SK-N-MC (cell line): ENCODE measurements at regions not wholly inside any gene's neighbourhood (a gene's known extent, or its start where the extent isn't known, plus 50 kb on each side); places are given as distances from the start of the nearest gene placed in this dataset.

Source experiments
- DNase-seq: peaks from one replicate; pipeline ENCODE4 v3.0.0-alpha.2; 2011; ENCODE audit warnings: low read depth, low spot score
- H3K27ac ChIP-seq: fragments of 200-600 bp; sonication (generic); 2 replicates; pipeline ENCODE4 v1.5.1; 2016; ENCODE audit warnings: mixed run types
- H3K36me3 ChIP-seq: fragments of 200-600 bp; sonication (generic); 2 replicates; pipeline ENCODE4 v1.6.1; 2017; ENCODE audit warnings: antibody characterized with exemption, low read length, mixed read lengths; ENCODE audit not compliant: insufficient read depth
- H3K4me3 ChIP-seq: fragments of 200-600 bp; sonication (generic); 2 replicates; pipeline ENCODE4 v1.5.1; 2016
- H3K9ac ChIP-seq: fragments of 200-600 bp; sonication (generic); 2 replicates; pipeline ENCODE4 v1.8.0; 2017; ENCODE audit warnings: mixed run types, mixed read lengths; ENCODE audit not compliant: insufficient read length
- H3K9me3 ChIP-seq: fragments of 200-600 bp; sonication (generic); 2 replicates; pipeline ENCODE4 v1.6.1; 2017; ENCODE audit warnings: low read depth, mild to moderate bottlenecking, antibody characterized with exemption, low read length, moderate library complexity, mixed read lengths
- EZH2 ChIP-seq: fragments of 200-600 bp; sonication (generic); IDR thresholded peaks from one replicate; pipeline ENCODE4 v1.6.1; 2017; ENCODE audit warnings: antibody characterized with exemption
- FOXP2 ChIP-seq: optimal IDR thresholded peaks from 2 replicates; pipeline ENCODE3; 2011; ENCODE audit warnings: mild to moderate bottlenecking, moderate library complexity; ENCODE audit not compliant: insufficient read depth; ENCODE audit errors: extremely low read length, control extremely low read depth
- POLR2AphosphoS5 ChIP-seq: IDR thresholded peaks from 2 replicates; pipeline ENCODE4 v1.6.1; 2012; ENCODE audit warnings: mild to moderate bottlenecking, low read depth, low read length, borderline replicate concordance

DNA sequence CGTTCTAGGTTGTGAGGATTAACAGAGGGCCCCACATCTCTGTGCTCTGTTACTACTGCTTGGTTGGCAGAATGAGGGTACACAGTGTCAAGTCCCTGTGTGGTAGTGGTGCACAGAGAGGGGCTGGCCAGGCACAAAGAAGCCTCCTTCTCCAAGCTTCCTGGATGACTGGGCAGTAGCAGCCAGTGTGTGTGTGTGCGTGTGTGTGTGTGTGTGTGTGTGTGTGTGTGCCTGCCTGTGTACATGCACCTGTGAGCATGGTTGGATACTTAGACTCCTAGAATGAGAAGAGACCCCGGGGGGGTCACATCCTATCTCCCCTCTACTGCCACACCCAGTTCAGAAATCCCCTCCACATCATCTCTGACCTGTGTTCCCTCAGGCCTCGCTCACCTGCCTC, 146.7 kb upstream of the UNC5B start:
- no peak overlapping the region for H3K4me3 ChIP-seq
- H3K27ac ChIP-seq: no peak overlapping the region
- DNase-seq: no peak
- TF ChIP-seq FOXP2 (no peak), POLR2AphosphoS5 (no peak), EZH2 (no peak)
- H3K9ac ChIP-seq: no peak overlapping the region
- H3K36me3 ChIP-seq: no peaks in the 10 kb centered on the region
- no peaks in the 10 kb centered on the region for H3K9me3 ChIP-seq

DNA sequence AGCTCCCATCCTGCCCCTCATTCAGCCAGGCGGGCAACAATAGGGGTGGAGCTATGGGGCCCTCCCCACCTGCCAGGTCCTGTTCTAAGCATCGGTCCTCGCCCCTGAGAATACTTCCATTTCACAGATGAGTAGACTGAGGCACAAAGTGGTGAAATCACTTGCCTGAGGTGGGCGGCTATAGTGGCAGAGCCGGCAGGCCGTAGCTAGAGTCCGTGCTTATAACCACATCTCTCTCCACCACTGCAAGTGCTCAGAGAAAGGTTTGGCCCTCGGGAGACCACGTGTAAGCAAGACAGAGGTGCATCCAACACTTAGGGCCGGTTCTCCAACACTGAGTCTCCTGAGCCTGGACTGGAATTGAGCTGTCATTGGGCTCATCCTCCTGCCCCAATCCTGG, 145.8 kb upstream of the UNC5B start:
- no peaks in the 10 kb centered on the region for H3K9me3 ChIP-seq
- no peak overlapping the region for H3K4me3 ChIP-seq
- no peaks in the 10 kb centered on the region for H3K36me3 ChIP-seq
- no peak for DNase-seq
- TF ChIP-seq EZH2 (no peak), FOXP2 (no peak), POLR2AphosphoS5 (no peak)
- H3K9ac ChIP-seq: no peak overlapping the region
- H3K27ac ChIP-seq: no peak overlapping the region

DNA sequence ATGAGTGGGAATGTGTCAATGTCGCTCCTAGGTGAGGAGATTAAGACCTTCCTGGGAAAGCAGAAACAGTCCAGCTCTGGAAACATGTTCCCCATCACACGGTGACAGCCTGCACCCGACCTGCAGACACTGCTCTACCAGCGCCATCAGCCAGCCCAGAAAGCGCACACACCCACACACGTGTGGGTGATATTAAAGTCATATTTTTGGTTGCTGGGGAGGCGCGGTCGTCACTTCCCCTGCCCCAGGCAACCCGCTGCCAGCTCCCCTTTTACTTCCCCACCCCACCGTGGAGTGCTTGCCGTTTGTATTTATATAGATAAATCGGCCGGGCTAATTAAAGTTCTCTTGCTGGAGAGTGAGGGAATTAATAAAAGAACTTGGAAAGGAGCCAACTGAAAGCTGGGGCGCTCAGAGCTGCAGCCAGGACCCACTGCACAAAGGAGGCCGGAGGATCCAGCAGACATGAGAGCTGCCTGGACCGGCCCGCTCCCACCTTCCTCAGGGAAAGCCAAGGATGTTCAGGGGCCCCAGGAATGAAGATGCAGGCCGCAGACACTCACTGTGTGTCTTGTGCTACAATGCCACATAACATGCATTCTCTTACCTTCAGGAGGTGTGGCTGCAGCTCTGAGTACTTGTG, 145.2 kb upstream of the UNC5B start:
- Histone ChIP-seq H3K27ac (no peak overlapping the region), H3K9ac (no peak overlapping the region), H3K36me3 (no peaks in the 10 kb centered on the region), H3K9me3 (no peaks in the 10 kb centered on the region), H3K4me3 (no peak overlapping the region)
- no peak for DNase-seq
- no peak for TF ChIP-seq POLR2AphosphoS5
- no peak for TF ChIP-seq EZH2
- TF ChIP-seq FOXP2: no peak

DNA sequence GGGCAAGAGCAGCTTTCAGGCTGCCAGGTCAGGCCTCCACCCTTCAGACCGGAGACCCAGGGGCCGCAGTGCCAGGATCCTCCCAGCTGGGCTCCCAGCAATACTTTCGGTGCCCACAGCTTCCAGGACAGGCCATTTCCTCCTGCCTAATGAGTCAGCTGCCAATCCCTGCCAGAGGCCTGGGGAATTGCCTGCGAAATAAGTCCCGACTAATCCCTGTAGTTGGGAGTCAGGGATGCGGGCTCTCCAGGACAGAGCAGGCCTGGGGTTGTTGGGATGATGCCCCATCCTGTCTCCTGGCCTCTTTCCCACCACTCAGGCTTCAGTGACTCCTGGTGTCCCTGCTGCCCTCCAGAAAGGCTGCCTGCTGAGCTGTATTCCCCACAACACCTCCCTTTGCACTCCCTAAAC, 143.5 kb upstream of the UNC5B start:
- H3K9ac ChIP-seq: no peak overlapping the region
- H3K36me3 ChIP-seq: no peaks in the 10 kb centered on the region
- DNase-seq: no peak
- H3K9me3 ChIP-seq: no peaks in the 10 kb centered on the region
- H3K27ac ChIP-seq: no peak overlapping the region
- H3K4me3 ChIP-seq: no peak overlapping the region
- TF ChIP-seq FOXP2 (no peak), EZH2 (no peak), POLR2AphosphoS5 (no peak)

DNA sequence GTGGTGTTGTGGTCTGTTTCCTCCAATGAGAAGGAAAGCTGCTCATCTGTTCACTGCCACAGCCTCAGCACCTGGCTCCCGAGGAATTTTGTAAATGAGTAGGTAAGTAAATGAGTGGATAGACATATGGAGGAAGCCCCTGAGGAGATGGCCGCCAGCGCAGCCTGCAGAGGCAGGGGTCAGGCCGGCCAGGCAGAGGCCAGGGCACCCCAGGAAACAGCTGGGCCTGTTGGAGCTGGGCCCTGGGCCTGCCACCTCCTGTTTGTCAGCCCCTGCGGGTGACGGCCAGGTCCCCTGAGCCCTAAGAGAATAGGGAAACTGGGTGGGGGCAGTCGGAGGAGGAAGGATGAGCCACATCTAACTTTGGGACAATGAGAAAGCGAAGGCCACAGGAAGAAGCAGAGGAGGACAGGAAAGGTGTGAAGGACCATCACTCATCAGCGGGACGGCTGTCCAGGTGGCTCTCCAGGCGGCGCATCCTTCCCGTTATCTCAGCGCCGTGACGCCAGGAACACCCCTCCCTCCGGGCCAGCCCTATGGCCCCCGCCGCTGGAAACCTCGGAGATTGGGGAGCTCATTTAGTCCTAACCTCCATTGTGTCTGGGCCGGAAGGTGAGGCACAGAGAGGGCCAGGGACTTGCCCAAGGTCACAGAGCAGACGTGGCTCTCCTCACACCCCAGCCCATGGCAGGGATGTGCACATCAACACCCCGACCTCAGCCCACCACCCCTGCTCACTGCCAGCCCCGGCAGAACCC, 142.3 kb upstream of the UNC5B start:
- H3K4me3 ChIP-seq: no peak overlapping the region
- H3K27ac ChIP-seq: no peak overlapping the region
- H3K36me3 ChIP-seq: no peaks in the 10 kb centered on the region
- H3K9ac ChIP-seq: no peak overlapping the region
- H3K9me3 ChIP-seq: no peaks in the 10 kb centered on the region
- no peak for TF ChIP-seq FOXP2
- no peak for TF ChIP-seq EZH2
- TF ChIP-seq POLR2AphosphoS5: no peak
- no peak for DNase-seq

DNA sequence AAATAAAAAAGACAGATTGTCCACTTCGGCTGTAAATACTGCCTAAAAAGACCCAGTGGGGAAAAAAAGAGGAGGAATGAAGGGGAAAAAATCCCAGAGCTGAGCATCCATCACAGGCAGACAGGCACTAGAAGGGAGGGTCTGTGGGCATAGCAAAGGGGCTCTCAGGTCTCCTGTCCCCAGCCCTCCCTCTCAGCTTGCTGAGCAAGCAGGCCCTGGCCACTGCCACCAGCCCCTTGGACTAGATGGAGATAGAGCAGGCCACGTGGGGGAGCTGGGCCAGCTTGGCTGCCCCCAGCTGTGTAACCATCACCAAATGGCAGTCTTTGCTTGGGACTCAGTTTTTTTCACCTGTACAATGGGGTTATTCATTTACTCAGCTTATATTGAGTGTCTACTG, 141.6 kb upstream of the UNC5B start:
- Histone ChIP-seq H3K9me3 (no peaks in the 10 kb centered on the region), H3K36me3 (no peaks in the 10 kb centered on the region), H3K9ac (no peak overlapping the region), H3K4me3 (no peak overlapping the region), H3K27ac (no peak overlapping the region)
- DNase-seq: no peak
- no peak for TF ChIP-seq FOXP2
- no peak for TF ChIP-seq EZH2
- no peak for TF ChIP-seq POLR2AphosphoS5

DNA sequence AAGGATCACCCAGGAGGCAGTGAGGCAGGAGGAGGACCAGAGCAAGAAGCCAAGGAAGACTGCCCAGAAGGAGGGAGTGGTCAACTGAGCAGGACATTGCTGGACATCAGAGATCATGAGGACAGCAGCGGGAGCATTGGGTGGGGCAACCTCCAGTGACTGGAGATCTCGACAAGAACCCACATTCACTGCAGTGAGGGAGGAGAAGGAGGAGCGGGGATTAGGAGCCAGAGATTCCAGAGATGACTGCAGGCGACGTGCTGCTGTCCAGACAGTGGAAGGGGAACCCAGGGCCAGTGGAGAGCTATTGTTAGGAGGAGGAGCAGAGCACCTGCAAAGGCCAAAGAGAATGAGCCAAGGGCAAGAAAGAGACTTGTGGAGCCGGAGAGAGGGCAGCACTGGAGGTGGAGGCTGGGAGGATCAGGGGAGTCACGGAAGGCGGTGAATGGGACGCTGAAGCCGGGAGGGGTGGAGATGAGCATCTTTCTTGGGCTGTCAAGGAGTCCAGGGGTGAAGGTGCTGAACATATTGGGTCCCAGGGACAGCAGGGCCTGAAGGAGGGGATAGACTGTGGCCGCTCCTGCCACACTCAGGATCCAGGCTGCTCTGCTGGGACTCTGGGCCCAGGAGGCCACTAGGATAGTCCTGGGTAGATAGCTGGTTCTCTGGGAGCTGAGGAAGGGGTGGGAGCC, 140.1 kb upstream of the UNC5B start:
- H3K27ac ChIP-seq: no peak overlapping the region
- DNase-seq: no peak
- no peaks in the 10 kb centered on the region for H3K36me3 ChIP-seq
- no peak overlapping the region for H3K4me3 ChIP-seq
- H3K9ac ChIP-seq: no peak overlapping the region
- TF ChIP-seq EZH2: no peak
- no peak for TF ChIP-seq POLR2AphosphoS5
- TF ChIP-seq FOXP2: no peak
- H3K9me3 ChIP-seq: no peaks in the 10 kb centered on the region

DNA sequence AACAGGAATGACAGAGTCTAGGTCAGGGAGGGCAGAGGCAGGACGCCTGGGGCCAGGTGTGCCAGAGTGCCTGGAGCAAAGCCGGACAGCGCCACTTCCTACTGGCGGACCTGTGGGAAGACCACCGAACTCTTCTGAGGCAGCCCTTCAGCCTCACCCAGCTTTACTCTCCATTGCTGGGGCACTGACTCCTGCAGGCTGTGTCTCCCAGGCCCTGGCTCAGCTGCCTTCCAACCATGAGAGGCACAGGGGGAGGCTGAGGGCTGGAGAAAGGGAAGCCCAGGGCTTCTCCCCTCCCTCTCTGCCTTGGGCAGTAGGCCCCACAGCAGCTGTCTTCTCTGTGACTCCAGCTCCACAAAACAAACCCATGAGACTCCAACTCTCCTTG, 139.6 kb upstream of the UNC5B start:
- TF ChIP-seq POLR2AphosphoS5 (no peak), FOXP2 (no peak), EZH2 (no peak)

More for the DNA sequence above, 139.6 kb upstream of the UNC5B start:
- no peaks in the 10 kb centered on the region for H3K36me3 ChIP-seq
- no peaks in the 10 kb centered on the region for H3K9me3 ChIP-seq
- no peak overlapping the region for H3K4me3 ChIP-seq
- H3K9ac ChIP-seq: no peak overlapping the region
- H3K27ac ChIP-seq: no peak overlapping the region
- no peak for DNase-seq
